Cardiac muscle cell (in vitro differentiated cells and primary cell): ENCODE measurements at regions not wholly inside any gene's neighbourhood (a gene's known extent, or its start where the extent isn't known, plus 50 kb on each side); places are given as distances from the start of the nearest gene placed in this dataset.

ENCODE experiments used
- DNase-seq, 2 donors: peaks; one replicate each; pipeline versions ENCODE4 v3.0.0 to v3.0.0-alpha.2; 2010 to 2017; ENCODE audit warnings: low read depth in 1 of 2, low spot score in 1 of 2
- H3K27ac ChIP-seq: fragments of 200-600 bp; sonication (generic); 2 replicates; pipeline ENCODE4 v1.5.1; 2016
- H3K27me3 ChIP-seq: fragments of 200-600 bp; sonication (generic); 2 replicates; pipeline ENCODE4 v1.6.0; 2016; ENCODE audit warnings: control low read depth
- H3K36me3 ChIP-seq: fragments of 200-600 bp; sonication (generic); 2 replicates; pipeline ENCODE4 v1.5.1; 2016; ENCODE audit warnings: control low read depth
- H3K4me1 ChIP-seq: fragments of 200-600 bp; sonication (generic); 2 replicates; pipeline ENCODE4 v1.8.1; 2017; ENCODE audit warnings: low read depth, mild to moderate bottlenecking, mixed run types
- H3K4me3 ChIP-seq: fragments of 200-600 bp; sonication (generic); 2 replicates; pipeline ENCODE4 v1.5.1; 2016; ENCODE audit warnings: mild to moderate bottlenecking
- H3K9me3 ChIP-seq: fragments of 200-600 bp; sonication (generic); 2 replicates; pipeline ENCODE4 v1.5.1; 2017; ENCODE audit warnings: low read depth, mild to moderate bottlenecking, control low read depth
- TF ChIP-seq, protein P1 (sequence below): IDR thresholded peaks from 2 replicates; pipeline ENCODE4 v1.5.1; 2012; ENCODE audit warnings: low read depth, mild to moderate bottlenecking, low read length

DNA sequence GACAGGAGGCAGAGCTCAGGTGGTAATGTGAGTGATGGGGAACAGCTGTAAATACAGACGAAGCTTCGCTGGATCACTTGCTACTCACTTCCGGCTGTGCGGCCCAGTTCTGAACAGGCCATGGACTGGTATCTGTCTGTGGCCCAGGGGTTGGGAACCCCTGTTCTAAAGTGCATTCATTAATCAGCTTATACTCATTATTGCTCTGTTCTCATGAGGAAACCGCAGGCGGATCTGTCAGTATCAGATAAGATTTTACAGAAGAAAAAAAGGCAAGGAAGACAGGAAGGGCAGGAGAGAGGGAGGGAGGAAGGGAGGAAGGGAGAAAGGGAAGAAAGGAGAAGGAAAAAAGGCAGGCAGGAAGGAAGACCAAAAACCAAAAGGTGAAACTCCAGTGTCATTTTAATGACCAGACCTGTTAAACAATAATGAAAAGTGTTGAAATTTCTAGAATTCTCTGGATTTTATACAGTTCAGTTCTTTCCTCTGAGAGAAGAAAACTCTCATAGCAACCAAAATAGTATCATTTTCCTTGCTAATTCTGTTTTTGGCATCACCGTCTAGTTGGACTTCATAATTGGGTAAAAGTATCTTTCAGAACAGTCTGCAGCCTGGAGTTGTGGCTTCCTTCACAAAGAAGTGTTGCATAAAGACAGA lies 128.0 kb upstream of the PROK2 start:
- Histone ChIP-seq H3K27ac (no peak overlapping the region), H3K4me1 (no peaks in the 10 kb centered on the region), H3K27me3 (peaks cover under 1% of the 10 kb centered on the region), H3K4me3 (no peak overlapping the region), H3K9me3 (no peaks in the 10 kb centered on the region), H3K36me3 (no peaks in the 10 kb centered on the region)
- TF ChIP-seq, protein P1, sequence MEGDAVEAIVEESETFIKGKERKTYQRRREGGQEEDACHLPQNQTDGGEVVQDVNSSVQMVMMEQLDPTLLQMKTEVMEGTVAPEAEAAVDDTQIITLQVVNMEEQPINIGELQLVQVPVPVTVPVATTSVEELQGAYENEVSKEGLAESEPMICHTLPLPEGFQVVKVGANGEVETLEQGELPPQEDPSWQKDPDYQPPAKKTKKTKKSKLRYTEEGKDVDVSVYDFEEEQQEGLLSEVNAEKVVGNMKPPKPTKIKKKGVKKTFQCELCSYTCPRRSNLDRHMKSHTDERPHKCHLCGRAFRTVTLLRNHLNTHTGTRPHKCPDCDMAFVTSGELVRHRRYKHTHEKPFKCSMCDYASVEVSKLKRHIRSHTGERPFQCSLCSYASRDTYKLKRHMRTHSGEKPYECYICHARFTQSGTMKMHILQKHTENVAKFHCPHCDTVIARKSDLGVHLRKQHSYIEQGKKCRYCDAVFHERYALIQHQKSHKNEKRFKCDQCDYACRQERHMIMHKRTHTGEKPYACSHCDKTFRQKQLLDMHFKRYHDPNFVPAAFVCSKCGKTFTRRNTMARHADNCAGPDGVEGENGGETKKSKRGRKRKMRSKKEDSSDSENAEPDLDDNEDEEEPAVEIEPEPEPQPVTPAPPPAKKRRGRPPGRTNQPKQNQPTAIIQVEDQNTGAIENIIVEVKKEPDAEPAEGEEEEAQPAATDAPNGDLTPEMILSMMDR = no peak
- no peak for DNase-seq

DNA sequence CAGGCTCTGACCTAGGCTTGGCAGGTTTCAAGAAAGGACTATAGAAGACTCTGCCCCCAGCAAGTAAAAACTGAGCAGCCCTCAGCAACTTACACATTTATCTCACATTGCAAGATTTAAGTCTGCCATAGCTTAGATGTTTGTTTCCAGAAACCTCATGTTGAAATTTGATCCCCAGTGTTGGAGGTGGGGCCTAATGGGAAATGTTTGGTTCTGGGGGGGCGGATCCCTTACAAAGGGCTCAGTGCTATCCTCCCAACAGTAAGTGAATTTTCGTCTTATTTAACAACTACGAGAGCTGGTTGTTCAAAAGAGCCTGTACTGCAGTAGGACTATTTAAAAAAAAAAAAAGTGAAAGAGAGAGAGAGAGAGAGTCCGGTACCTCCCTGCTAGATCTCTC lies 125.2 kb upstream of the PROK2 start:
- Histone ChIP-seq H3K27me3 (peaks cover 8% of the 10 kb centered on the region), H3K9me3 (no peaks in the 10 kb centered on the region), H3K36me3 (no peaks in the 10 kb centered on the region), H3K4me3 (no peak overlapping the region), H3K4me1 (no peaks in the 10 kb centered on the region), H3K27ac (no peak overlapping the region)
- TF ChIP-seq, protein P1 = no peak
- peak in 1 of 2 donors; percentile 25 for DNase-seq

DNA sequence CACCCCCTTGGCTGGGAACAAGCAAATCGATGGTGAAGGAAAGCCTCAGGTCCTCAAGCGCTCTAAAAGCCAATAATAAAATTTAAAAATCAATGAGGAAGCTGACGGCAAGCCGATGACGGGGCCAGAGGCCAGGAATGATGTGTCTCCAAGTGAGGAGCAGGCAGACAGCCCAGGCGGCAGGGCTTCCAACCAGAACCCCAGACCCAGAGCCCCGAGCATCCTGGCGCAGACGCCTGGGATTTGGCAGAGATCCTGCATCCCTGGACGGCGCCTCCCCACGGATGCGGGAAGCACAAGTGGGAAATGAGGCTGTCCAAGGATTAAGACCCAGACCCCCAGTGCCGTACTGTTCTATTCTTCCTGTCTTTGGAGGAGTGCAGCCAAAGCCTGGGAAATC lies 123.0 kb upstream of the PROK2 start:
- TF ChIP-seq, protein P1 = no peak
- peak in 1 of 2 donors; percentile 13 for DNase-seq
- Histone ChIP-seq H3K27me3 (peaks cover 8% of the 10 kb centered on the region), H3K36me3 (no peaks in the 10 kb centered on the region), H3K4me3 (no peak overlapping the region), H3K4me1 (no peaks in the 10 kb centered on the region), H3K9me3 (no peaks in the 10 kb centered on the region), H3K27ac (no peak overlapping the region)

DNA sequence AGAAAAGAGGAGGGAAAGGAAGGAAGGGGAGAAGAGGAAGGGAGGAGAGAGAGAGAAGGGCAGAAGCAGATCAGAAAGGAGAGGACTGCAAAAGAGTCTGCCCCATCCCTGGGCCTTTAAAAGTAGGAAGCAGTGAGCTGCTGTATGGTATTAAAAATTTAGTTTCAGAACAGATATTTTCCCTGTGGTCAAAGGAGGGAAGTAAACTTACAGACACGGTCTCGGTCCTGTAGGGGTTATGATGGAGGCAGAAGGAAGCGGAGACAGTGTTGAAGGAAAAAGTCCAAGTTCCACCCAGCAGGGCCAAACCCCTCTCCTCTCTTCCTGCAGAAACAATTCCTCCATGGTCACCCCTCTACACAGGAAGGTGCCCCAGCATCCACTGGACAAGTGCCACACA lies 122.0 kb upstream of the PROK2 start:
- DNase-seq = no peak
- H3K4me3 ChIP-seq = no peak overlapping the region
- no peaks in the 10 kb centered on the region for H3K36me3 ChIP-seq
- TF ChIP-seq, protein P1 = no peak
- no peaks in the 10 kb centered on the region for H3K9me3 ChIP-seq
- peaks cover 8% of the 10 kb centered on the region for H3K27me3 ChIP-seq
- no peak overlapping the region for H3K27ac ChIP-seq
- no peaks in the 10 kb centered on the region for H3K4me1 ChIP-seq

DNA sequence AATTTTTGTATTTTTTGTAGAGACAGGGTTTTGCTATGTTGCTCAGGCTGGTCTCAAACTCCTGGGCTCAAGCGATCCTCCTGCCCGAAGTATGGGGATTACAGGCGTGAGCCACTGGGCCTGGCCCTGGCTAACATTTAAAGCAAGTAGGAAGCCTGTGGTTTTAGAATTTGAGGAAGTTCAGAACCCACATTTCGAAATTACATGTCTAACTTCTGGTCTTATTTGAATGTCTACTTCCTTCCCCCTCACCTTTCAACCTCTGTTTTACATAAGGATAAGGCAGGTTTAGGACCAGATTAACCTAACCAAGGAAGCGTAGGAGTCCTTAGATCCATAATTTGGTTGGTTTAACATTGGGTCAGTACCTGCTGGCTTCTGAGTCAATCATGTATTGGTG lies 120.5 kb upstream of the PROK2 start:
- TF ChIP-seq, protein P1 = no peak
- Histone ChIP-seq H3K27me3 (peaks cover 8% of the 10 kb centered on the region), H3K9me3 (no peaks in the 10 kb centered on the region), H3K4me3 (no peak overlapping the region), H3K27ac (no peak overlapping the region), H3K4me1 (no peaks in the 10 kb centered on the region), H3K36me3 (no peaks in the 10 kb centered on the region)
- DNase-seq = no peak

DNA sequence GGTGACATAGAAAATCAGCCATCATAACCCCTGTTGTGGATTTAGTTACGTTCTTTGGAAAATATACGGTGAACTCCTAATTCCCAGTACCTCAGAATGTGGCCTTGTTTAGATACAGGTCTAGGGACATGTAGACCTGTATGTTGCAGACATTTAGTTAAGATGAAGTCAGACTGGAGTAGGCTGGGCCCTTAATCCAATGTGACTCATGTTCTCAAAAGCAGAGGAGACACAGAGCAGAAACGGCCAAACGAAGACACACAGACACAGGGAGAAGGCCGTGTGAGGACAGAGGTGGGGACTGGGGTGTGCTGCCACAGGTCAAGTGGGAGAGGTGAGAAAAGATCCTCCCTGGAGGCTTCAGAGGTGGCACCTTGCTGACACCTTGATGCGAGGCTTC lies 119.0 kb upstream of the PROK2 start:
- no peaks in the 10 kb centered on the region for H3K4me1 ChIP-seq
- no peak overlapping the region for H3K4me3 ChIP-seq
- TF ChIP-seq, protein P1 = no peak
- H3K9me3 ChIP-seq = no peaks in the 10 kb centered on the region
- no peak overlapping the region for H3K27ac ChIP-seq
- H3K36me3 ChIP-seq = no peaks in the 10 kb centered on the region
- H3K27me3 ChIP-seq = peaks cover 8% of the 10 kb centered on the region
- DNase-seq = no peak
